ENCODE measurements at regions not wholly inside any gene's neighbourhood (a gene's known extent, or its start where the extent isn't known, plus 50 kb on each side); places are given as distances from the start of the nearest gene placed in this dataset.

GRCh38 chr3:3276630-3277029 lies 97.1 kb upstream of the CRBN start (continued):
- TF ChIP-seq SP2 (IDR thresholded peaks at IDR 0.05; ENCODE audit: extremely low read depth, low read depth, low read length, poor library complexity, severe bottlenecking) (no peak), SMARCC2 (IDR thresholded peaks at IDR 0.05; ENCODE audit: low read depth) (no peak)

DNA sequence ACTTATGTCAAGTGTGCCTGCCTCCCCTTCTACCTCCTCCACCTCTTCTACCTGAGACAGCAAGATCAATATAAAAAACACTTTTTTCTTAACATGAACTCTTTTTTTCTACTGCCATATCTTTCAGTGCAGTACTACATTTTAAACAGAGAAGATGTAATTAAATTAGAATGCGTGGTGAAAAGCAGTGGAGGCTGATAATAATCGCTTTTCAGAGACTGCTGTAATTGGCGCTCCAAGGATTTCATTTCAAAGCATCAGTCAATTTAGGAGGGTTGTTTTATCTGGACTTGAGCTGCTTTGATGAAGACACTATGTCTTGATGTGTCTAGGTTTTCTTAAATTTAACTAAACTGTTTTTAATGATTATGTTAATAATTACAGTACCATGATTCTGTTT lies 85.3 kb upstream of the CRBN start:
- FAIRE-seq: no peak
- Histone ChIP-seq H3K9me1 (ENCODE audit: control insufficient read depth, insufficient read depth, low read length) (no peaks in the 10 kb centered on the region), H3K27me3 (ENCODE audit: control insufficient read depth in 2 of 2, insufficient read depth in 2 of 2, low read length in 2 of 2) (no peaks in the 10 kb centered on the region), H2AFZ (ENCODE audit: low read depth, low read length) (no peak overlapping the region), H3K36me3 (ENCODE audit: control insufficient read depth, insufficient read depth, low read length) (no peaks in the 10 kb centered on the region), H3K4me3 (no peak overlapping the region), H4K20me1 (replicated peaks; ENCODE audit: control insufficient read depth, insufficient read depth, low read length) (no peaks in the 10 kb centered on the region), H3K79me2 (ENCODE audit: control insufficient read depth, insufficient read depth, low read length) (no peaks in the 10 kb centered on the region), H3K9ac (ENCODE audit: insufficient read depth in 1 of 2, low read depth in 2 of 2, low read length in 2 of 2) (no peak overlapping the region), H3K27ac (ENCODE audit: extremely low read depth, low read depth, low read length) (no peak overlapping the region), H3K9me3 (replicated peaks; ENCODE audit: control insufficient read depth, insufficient read depth, low read depth, low read length) (no peaks in the 10 kb centered on the region), H3K4me2 (ENCODE audit: insufficient read depth, low read length) (no peak overlapping the region), H3K4me1 (replicated peaks in 1 of 2; ENCODE audit: control insufficient read depth in 2 of 2, insufficient read depth in 2 of 2, low read length in 2 of 2) (no peaks in the 10 kb centered on the region)
- POLR2A ChIA-PET: no interaction called here
- BruUV-seq (replicated peaks): no TSS peak
- ATAC-seq: no peak
- CTCF ChIA-PET (ENCODE audit: low intra/inter-chr PET ratio): no interaction called here
- TF ChIP-seq ZKSCAN1 (IDR thresholded peaks at IDR 0.05; ENCODE audit: low read depth, low read length) (no peak), CTBP1 (IDR thresholded peaks at IDR 0.05; ENCODE audit: borderline replicate concordance) (no peak), SRF (CRISPR knock-in tag; IDR thresholded peaks at IDR 0.05) (no peak), ZNF431 (CRISPR knock-in tag; IDR thresholded peaks at IDR 0.05) (no peak), ILK (tag; IDR thresholded peaks at IDR 0.05; ENCODE audit: borderline replicate concordance, low read depth) (no peak), ZNF668 (CRISPR knock-in tag; IDR thresholded peaks at IDR 0.05) (no peak), ZNF146 (CRISPR knock-in tag; IDR thresholded peaks at IDR 0.05; ENCODE audit: unreplicated experiment) (no peak), KDM1A (IDR thresholded peaks at IDR 0.05) (no peak)
- TF ChIP-seq, protein P1, sequence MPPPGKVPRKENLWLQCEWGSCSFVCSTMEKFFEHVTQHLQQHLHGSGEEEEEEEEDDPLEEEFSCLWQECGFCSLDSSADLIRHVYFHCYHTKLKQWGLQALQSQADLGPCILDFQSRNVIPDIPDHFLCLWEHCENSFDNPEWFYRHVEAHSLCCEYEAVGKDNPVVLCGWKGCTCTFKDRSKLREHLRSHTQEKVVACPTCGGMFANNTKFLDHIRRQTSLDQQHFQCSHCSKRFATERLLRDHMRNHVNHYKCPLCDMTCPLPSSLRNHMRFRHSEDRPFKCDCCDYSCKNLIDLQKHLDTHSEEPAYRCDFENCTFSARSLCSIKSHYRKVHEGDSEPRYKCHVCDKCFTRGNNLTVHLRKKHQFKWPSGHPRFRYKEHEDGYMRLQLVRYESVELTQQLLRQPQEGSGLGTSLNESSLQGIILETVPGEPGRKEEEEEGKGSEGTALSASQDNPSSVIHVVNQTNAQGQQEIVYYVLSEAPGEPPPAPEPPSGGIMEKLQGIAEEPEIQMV (tag; conservative IDR thresholded peaks at IDR 0.05; ENCODE audit: low read depth): no peak
- in situ Hi-C loops (cut with MboI): no loop called here
- 2% methylated on average over 3 of the region's 3 CpGs for WGBS (ENCODE audit: insufficient coverage, low coverage, missing lambda C conversion rate)
- no peak for DNase-seq (ENCODE audit: extremely low read depth in 1 of 4, low spot score in 3 of 4)
- intact Hi-C loops (cut with micrococcal nuclease): no loop called here

Measured in K562 (cell line).